Ishikawa (cell line): ENCODE measurements at regions not wholly inside any gene's neighbourhood (a gene's known extent, or its start where the extent isn't known, plus 50 kb on each side); places are given as distances from the start of the nearest gene placed in this dataset.

Experiments
- CREB1 ChIP-seq: IDR thresholded peaks from 2 replicates; pipeline ENCODE4 v1.6.1; 2012; ENCODE audit warnings: low read depth
- EGR1 ChIP-seq: IDR thresholded peaks from 2 replicates; pipeline ENCODE4 v1.6.1; 2012
- EP300 ChIP-seq: IDR thresholded peaks from 2 replicates; pipeline ENCODE4 v1.6.1; 2012; ENCODE audit warnings: borderline replicate concordance
- NFIC ChIP-seq: IDR thresholded peaks from 2 replicates; pipeline ENCODE4 v1.6.1; 2012
- RAD21 ChIP-seq: IDR thresholded peaks from 2 replicates; pipeline ENCODE4 v1.6.1; 2012; ENCODE audit warnings: low read depth
- TAF1 ChIP-seq: IDR thresholded peaks from 2 replicates; pipeline ENCODE4 v1.6.1; 2012; ENCODE audit warnings: low read depth, mild to moderate bottlenecking
- TEAD4 ChIP-seq: IDR thresholded peaks from 2 replicates; pipeline ENCODE4 v1.6.1; 2012
- YY1 ChIP-seq: IDR thresholded peaks from 2 replicates; pipeline ENCODE4 v1.6.1; 2012; ENCODE audit warnings: low read depth
- ZBTB7A ChIP-seq: IDR thresholded peaks from 2 replicates; pipeline ENCODE4 v1.6.1; 2012; ENCODE audit warnings: low read depth
- TF ChIP-seq, protein P1 (sequence below): IDR thresholded peaks from 2 replicates; pipeline ENCODE4 v1.6.1; 2012
- TF ChIP-seq, protein P2 (sequence below): IDR thresholded peaks from 2 replicates; pipeline ENCODE4 v1.6.1; 2012; ENCODE audit warnings: low read depth, mild to moderate bottlenecking

DNA sequence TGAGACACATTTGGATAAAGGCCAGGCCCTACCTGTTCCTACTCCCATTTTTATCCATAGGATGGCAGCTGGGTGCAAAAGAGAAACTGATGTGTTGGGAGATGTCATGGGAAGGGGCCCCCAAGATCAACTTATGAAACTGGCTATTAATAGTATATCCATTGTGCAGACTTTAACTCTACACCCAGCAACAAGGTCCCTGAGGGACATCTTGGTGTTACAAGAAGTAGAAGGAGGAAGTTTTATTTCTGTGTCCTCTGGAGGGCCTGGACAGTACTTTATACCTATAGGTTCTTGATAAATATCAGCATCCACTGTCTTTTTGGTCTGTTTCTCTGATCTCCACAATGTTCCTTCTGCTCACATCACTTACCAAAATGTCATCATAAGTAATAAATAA, 84.6 kb downstream of the BTG1 start:
- TF ChIP-seq ZBTB7A (no peak), EGR1 (no peak), EP300 (no peak), TEAD4 (no peak), YY1 (no peak), RAD21 (no peak), NFIC (no peak), TAF1 (no peak), CREB1 (no peak)
- TF ChIP-seq, protein P1, sequence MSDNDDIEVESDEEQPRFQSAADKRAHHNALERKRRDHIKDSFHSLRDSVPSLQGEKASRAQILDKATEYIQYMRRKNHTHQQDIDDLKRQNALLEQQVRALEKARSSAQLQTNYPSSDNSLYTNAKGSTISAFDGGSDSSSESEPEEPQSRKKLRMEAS, result no peak
- TF ChIP-seq, protein P2, sequence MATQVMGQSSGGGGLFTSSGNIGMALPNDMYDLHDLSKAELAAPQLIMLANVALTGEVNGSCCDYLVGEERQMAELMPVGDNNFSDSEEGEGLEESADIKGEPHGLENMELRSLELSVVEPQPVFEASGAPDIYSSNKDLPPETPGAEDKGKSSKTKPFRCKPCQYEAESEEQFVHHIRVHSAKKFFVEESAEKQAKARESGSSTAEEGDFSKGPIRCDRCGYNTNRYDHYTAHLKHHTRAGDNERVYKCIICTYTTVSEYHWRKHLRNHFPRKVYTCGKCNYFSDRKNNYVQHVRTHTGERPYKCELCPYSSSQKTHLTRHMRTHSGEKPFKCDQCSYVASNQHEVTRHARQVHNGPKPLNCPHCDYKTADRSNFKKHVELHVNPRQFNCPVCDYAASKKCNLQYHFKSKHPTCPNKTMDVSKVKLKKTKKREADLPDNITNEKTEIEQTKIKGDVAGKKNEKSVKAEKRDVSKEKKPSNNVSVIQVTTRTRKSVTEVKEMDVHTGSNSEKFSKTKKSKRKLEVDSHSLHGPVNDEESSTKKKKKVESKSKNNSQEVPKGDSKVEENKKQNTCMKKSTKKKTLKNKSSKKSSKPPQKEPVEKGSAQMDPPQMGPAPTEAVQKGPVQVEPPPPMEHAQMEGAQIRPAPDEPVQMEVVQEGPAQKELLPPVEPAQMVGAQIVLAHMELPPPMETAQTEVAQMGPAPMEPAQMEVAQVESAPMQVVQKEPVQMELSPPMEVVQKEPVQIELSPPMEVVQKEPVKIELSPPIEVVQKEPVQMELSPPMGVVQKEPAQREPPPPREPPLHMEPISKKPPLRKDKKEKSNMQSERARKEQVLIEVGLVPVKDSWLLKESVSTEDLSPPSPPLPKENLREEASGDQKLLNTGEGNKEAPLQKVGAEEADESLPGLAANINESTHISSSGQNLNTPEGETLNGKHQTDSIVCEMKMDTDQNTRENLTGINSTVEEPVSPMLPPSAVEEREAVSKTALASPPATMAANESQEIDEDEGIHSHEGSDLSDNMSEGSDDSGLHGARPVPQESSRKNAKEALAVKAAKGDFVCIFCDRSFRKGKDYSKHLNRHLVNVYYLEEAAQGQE, result no peak
